Panc1 (cell line): ENCODE measurements at regions not wholly inside any gene's neighbourhood (a gene's known extent, or its start where the extent isn't known, plus 50 kb on each side); places are given as distances from the start of the nearest gene placed in this dataset.

Experiments used
- ATAC-seq: fragments of 200-7000 bp; cut with Tn5 transposase; 2 replicates; pipeline ENCODE4 v1.9.1; 2020; ENCODE audit warnings: mild to moderate bottlenecking, moderate library complexity
- BruUV-seq: library from RNA; stranded (reverse); fragments of 400-500 nt; replicated peaks from 2 replicates; lab custom pipeline; 2021; lab: Mats Ljungman, UMichigan
- CTCF ChIA-PET: fragments of 300-600 bp; sonication (Branson Sonifier 250); formaldehyde crosslinking; loops from one replicate; lab custom pipeline; 2022; ENCODE audit warnings: antibody characterized with exemption; lab: Charles Lee
- POLR2A ChIA-PET: fragments of 300-600 bp; sonication (Branson Sonifier 250); formaldehyde crosslinking; loops from one replicate; lab custom pipeline; 2022; ENCODE audit warnings: antibody characterized with exemption; lab: Charles Lee
- DNase-seq: peaks from one replicate; pipeline ENCODE4 v3.0.0-alpha.2; 2010; ENCODE audit warnings: low read depth, low spot score
- H3K27ac ChIP-seq: 2 replicates; pipeline ENCODE4 v1.5.1; 2011; ENCODE audit warnings: mild to moderate bottlenecking, low read length, inconsistent platforms
- H3K27me3 ChIP-seq: fragments of 200-500 bp; sonication (Bioruptor generic); 2 replicates; pipeline ENCODE4 v1.6.0; 2014; ENCODE audit warnings: low read length, inconsistent platforms; ENCODE audit not compliant: control insufficient read depth, insufficient read depth
- H3K36me3 ChIP-seq: fragments of 200-500 bp; sonication (Bioruptor generic); 2 replicates; pipeline ENCODE4 v1.5.1; 2014; ENCODE audit warnings: inconsistent platforms, mild to moderate bottlenecking, low read length, moderate library complexity; ENCODE audit not compliant: control insufficient read depth, insufficient read depth
- H3K4me1 ChIP-seq: 2 replicates; pipeline ENCODE4 v1.5.1; 2011; ENCODE audit warnings: inconsistent platforms, mild to moderate bottlenecking, low read length, moderate library complexity; ENCODE audit not compliant: control insufficient read depth, insufficient read depth
- H3K4me3 ChIP-seq, 2 experiments: 2 replicates each; pipeline ENCODE4 v1.5.1; 2011 to 2012; ENCODE audit warnings: low read depth in 2 of 2, low read length in 2 of 2, mild to moderate bottlenecking in 2 of 2, inconsistent platforms in 1 of 2, moderate library complexity in 1 of 2
- H3K9me3 ChIP-seq: fragments of 200-500 bp; sonication (Bioruptor generic); 2 replicates; pipeline ENCODE4 v1.5.1; 2014; ENCODE audit warnings: low read depth, mild to moderate bottlenecking, inconsistent platforms, low read length, moderate library complexity; ENCODE audit not compliant: control insufficient read depth, insufficient read depth
- POLR2AphosphoS5 ChIP-seq: IDR thresholded peaks from 2 replicates; pipeline ENCODE4 v1.6.1; 2012; ENCODE audit warnings: mild to moderate bottlenecking, low read depth, low read length, moderate library complexity
- REST ChIP-seq, 2 experiments: IDR thresholded peaks; 2 replicates each; pipeline ENCODE4 v1.6.1; 2011 to 2012; ENCODE audit warnings: low read depth in 2 of 2, control low read depth in 1 of 2, low read length in 1 of 2, mild to moderate bottlenecking in 1 of 2, moderate library complexity in 1 of 2; ENCODE audit not compliant: insufficient read depth in 1 of 2
- SIN3A ChIP-seq: IDR thresholded peaks from 2 replicates; pipeline ENCODE4 v1.6.1; 2012; ENCODE audit warnings: low read depth, mild to moderate bottlenecking, low read length, moderate library complexity, borderline replicate concordance; ENCODE audit not compliant: insufficient read depth
- TCF7L2 ChIP-seq: IDR thresholded peaks from 2 replicates; pipeline ENCODE4 v1.6.1; 2011; ENCODE audit warnings: mild to moderate bottlenecking, low read depth, low read length, inconsistent platforms
- in situ Hi-C: cut with HindIII; loops from 2 replicates; pipeline ENCODE4 v1.10.0; 2016; ENCODE audit warnings: low sequenced_read_pairs, low pct_unique_long_range_greater_than_20kb
- intact Hi-C: fragments of 100-400 bp; cut with micrococcal nuclease; formaldehyde crosslinking; loops from one replicate; pipeline ENCODE4 v1.10.0; 2022; ENCODE audit not compliant: unreplicated experiment
- TF ChIP-seq, protein P1 (sequence below): fragments of 450-650 bp; IDR thresholded peaks from 2 replicates; pipeline ENCODE4 v1.5.1; 2017; ENCODE audit warnings: mild to moderate bottlenecking

GRCh38 chr3:144049374-144049773, 77.8 kb downstream of the DIPK2A start:
- ChIA-PET CTCF (no interaction called here), POLR2A (no interaction called here)
- Histone ChIP-seq H3K4me3 (no peak overlapping the region), H3K27me3 (no peaks in the 10 kb centered on the region), H3K27ac (no peak overlapping the region), H3K36me3 (no peaks in the 10 kb centered on the region; the same call in 1 of the 2 replicates), H3K4me1 (no peaks in the 10 kb centered on the region), H3K9me3 (no peaks in the 10 kb centered on the region)
- in situ Hi-C loops, result no loop called here
- intact Hi-C loops, result no loop called here
- ATAC-seq (no peak), DNase-seq (no peak)
- BruUV-seq, result no TSS peak
- TF ChIP-seq REST (IDR thresholded peaks at IDR 0.05; ENCODE audit: insufficient read depth in 1 of 2, low read depth in 2 of 2, low read length in 1 of 2) (no peak), POLR2AphosphoS5 (no peak), TCF7L2 (no peak), SIN3A (no peak)
- TF ChIP-seq, protein P1, sequence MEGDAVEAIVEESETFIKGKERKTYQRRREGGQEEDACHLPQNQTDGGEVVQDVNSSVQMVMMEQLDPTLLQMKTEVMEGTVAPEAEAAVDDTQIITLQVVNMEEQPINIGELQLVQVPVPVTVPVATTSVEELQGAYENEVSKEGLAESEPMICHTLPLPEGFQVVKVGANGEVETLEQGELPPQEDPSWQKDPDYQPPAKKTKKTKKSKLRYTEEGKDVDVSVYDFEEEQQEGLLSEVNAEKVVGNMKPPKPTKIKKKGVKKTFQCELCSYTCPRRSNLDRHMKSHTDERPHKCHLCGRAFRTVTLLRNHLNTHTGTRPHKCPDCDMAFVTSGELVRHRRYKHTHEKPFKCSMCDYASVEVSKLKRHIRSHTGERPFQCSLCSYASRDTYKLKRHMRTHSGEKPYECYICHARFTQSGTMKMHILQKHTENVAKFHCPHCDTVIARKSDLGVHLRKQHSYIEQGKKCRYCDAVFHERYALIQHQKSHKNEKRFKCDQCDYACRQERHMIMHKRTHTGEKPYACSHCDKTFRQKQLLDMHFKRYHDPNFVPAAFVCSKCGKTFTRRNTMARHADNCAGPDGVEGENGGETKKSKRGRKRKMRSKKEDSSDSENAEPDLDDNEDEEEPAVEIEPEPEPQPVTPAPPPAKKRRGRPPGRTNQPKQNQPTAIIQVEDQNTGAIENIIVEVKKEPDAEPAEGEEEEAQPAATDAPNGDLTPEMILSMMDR, result no peak

GRCh38 chr3:144051211-144051610, 79.6 kb downstream of the DIPK2A start:
- in situ Hi-C loops, result no loop called here
- Histone ChIP-seq H3K4me1 (no peaks in the 10 kb centered on the region), H3K4me3 (no peak overlapping the region), H3K9me3 (no peaks in the 10 kb centered on the region), H3K27ac (no peak overlapping the region), H3K27me3 (no peaks in the 10 kb centered on the region), H3K36me3 (no peaks in the 10 kb centered on the region; the same call in 1 of the 2 replicates)
- no TSS peak for BruUV-seq
- TF ChIP-seq TCF7L2 (no peak), REST (IDR thresholded peaks at IDR 0.05; ENCODE audit: insufficient read depth in 1 of 2, low read depth in 2 of 2, low read length in 1 of 2) (no peak), SIN3A (no peak), POLR2AphosphoS5 (no peak)
- TF ChIP-seq, protein P1, result no peak
- ATAC-seq, result no peak
- intact Hi-C loops, result no loop called here
- DNase-seq, result no peak
- ChIA-PET CTCF (no interaction called here), POLR2A (no interaction called here)
